Ascending aorta (tissue), 2 donors: ENCODE measurements at regions not wholly inside any gene's neighbourhood (a gene's known extent, or its start where the extent isn't known, plus 50 kb on each side); places are given as distances from the start of the nearest gene placed in this dataset.
"Not testable (repeated sequence)": the region's sequence is repeated elsewhere in the genome, so short reads cannot be mapped to it uniquely, and the experiment has no call there.

ENCODE experiments used
- DNase-seq, 2 donors: peaks; one replicate each; pipeline ENCODE4 v3.0.0-alpha.2; 2019; ENCODE audit warnings: low spot score in 2 of 2
- H3K27ac ChIP-seq, 2 donors: fragments of 200-600 bp; sonication (generic); one replicate each; pipeline ENCODE4 v1.5.1; 2016 to 2017; ENCODE audit warnings: mild to moderate bottlenecking in 1 of 2
- H3K27me3 ChIP-seq: fragments of 200-600 bp; sonication (generic); one replicate; pipeline ENCODE4 v1.5.1; 2017
- H3K36me3 ChIP-seq, 2 donors: fragments of 200-600 bp; sonication (generic); one replicate each; pipeline ENCODE4 v1.5.1; 2016
- H3K4me1 ChIP-seq, 2 donors: fragments of 200-600 bp; sonication (generic); one replicate each; pipeline ENCODE4 v1.5.1; 2016 to 2017; ENCODE audit warnings: mild to moderate bottlenecking in 1 of 2
- H3K4me3 ChIP-seq, 2 donors: fragments of 200-600 bp; sonication (generic); one replicate each; pipeline ENCODE4 v1.5.1; 2016 to 2017; ENCODE audit warnings: mild to moderate bottlenecking in 1 of 2
- H3K9me3 ChIP-seq, 2 donors: fragments of 200-600 bp; sonication (generic); one replicate each; pipeline ENCODE4 v1.5.1; 2016
- CTCF ChIP-seq, 3 experiments: fragments of 200-600 bp in 2 of 3; fragments of 450-650 bp in 1 of 3; sonication (generic) in 2 of 3; IDR thresholded peaks; one replicate each; pipeline ENCODE4 v1.5.1; 2016 to 2019; ENCODE audit warnings: antibody characterized with exemption in 3 of 3, mild to moderate bottlenecking in 1 of 3, moderate library complexity in 1 of 3
- intact Hi-C: fragments of 100-400 bp; cut with DNase I; formaldehyde crosslinking; loops from one replicate; pipeline ENCODE4 v1.15.1; 2023

GRCh38 chr13:33659466-33659865 is 158.5 kb upstream of the RFC3 start:
- H3K4me3 ChIP-seq = no peak overlapping the region
- DNase-seq = no peak
- H3K27ac ChIP-seq = no peak overlapping the region
- TF ChIP-seq CTCF (IDR thresholded peaks at IDR 0.05) = no peak
- intact Hi-C loops = no loop called here
- no peaks in the 10 kb centered on the region for H3K36me3 ChIP-seq
- no peaks in the 10 kb centered on the region for H3K4me1 ChIP-seq
- no peaks in the 10 kb centered on the region for H3K27me3 ChIP-seq
- H3K9me3 ChIP-seq = no peaks in the 10 kb centered on the region

GRCh38 chr13:33659894-33660293 is 158.1 kb upstream of the RFC3 start:
- no peaks in the 10 kb centered on the region for H3K9me3 ChIP-seq

GRCh38 chr13:33662392-33662791 is 155.6 kb upstream of the RFC3 start:
- DNase-seq = no peak
- TF ChIP-seq CTCF (IDR thresholded peaks at IDR 0.05) = no peak
- Histone ChIP-seq H3K4me3 (no peak overlapping the region), H3K4me1 (no peaks in the 10 kb centered on the region), H3K27ac (no peak overlapping the region), H3K27me3 (no peaks in the 10 kb centered on the region), H3K36me3 (no peaks in the 10 kb centered on the region), H3K9me3 (no peaks in the 10 kb centered on the region)
- intact Hi-C loops = no loop called here

More at GRCh38 chr13:33659894-33660293, 158.1 kb upstream of the RFC3 start:
- Histone ChIP-seq H3K27ac (no peak overlapping the region), H3K4me1 (no peaks in the 10 kb centered on the region), H3K27me3 (no peaks in the 10 kb centered on the region), H3K36me3 (no peaks in the 10 kb centered on the region), H3K4me3 (no peak overlapping the region)
- no peak for DNase-seq
- intact Hi-C loops = no loop called here
- TF ChIP-seq CTCF (IDR thresholded peaks at IDR 0.05) = no peak

GRCh38 chr13:33665626-33666175 is 152.2 kb upstream of the RFC3 start:
- Histone ChIP-seq H3K27me3 (no peaks in the 10 kb centered on the region), H3K4me1 (no peaks in the 10 kb centered on the region), H3K36me3 (no peaks in the 10 kb centered on the region), H3K9me3 (no peaks in the 10 kb centered on the region), H3K4me3 (no peak overlapping the region), H3K27ac (no peak overlapping the region)
- TF ChIP-seq CTCF (IDR thresholded peaks at IDR 0.05) = no peak
- intact Hi-C loops = no loop called here
- DNase-seq = no peak

- H3K36me3 ChIP-seq = no peaks in the 10 kb centered on the region
- no peaks in the 10 kb centered on the region for H3K9me3 ChIP-seq
- intact Hi-C loops = no loop called here
- no peak overlapping the region for H3K27ac ChIP-seq
- no peak for DNase-seq
- no peaks in the 10 kb centered on the region for H3K27me3 ChIP-seq
- H3K4me1 ChIP-seq = no peaks in the 10 kb centered on the region
- no peak for TF ChIP-seq CTCF (IDR thresholded peaks at IDR 0.05)
- no peak overlapping the region for H3K4me3 ChIP-seq
Observed at GRCh38 chr13:33671560-33671959, 146.4 kb upstream of the RFC3 start.

- H3K4me1 ChIP-seq, DNase-seq, H3K9me3 ChIP-seq, H3K36me3 ChIP-seq, H3K27me3 ChIP-seq, H3K4me3 ChIP-seq, H3K27ac ChIP-seq, intact Hi-C loops: not testable (repeated sequence)
Observed at GRCh38 chr13:33672022-33672421, 145.9 kb upstream of the RFC3 start.
